H1 (cell line): ENCODE measurements at regions not wholly inside any gene's neighbourhood (a gene's known extent, or its start where the extent isn't known, plus 50 kb on each side); places are given as distances from the start of the nearest gene placed in this dataset.

Experiments
- CTCF ChIP-seq, 3 experiments: IDR thresholded peaks; 1 replicate in 2 of 3; 2 replicates in 1 of 3; pipeline versions ENCODE4 v1.5.1 to v1.6.1; 2011; ENCODE audit warnings: low read length in 3 of 3, mild to moderate bottlenecking in 3 of 3, inconsistent platforms in 2 of 3, low read depth in 1 of 3, moderate library complexity in 1 of 3; ENCODE audit not compliant: insufficient read depth in 1 of 3; ENCODE audit errors: control extremely low read depth in 1 of 3

GRCh38 chr2:83017366-83018090 lies 1441.6 kb downstream of the SUCLG1 start (continued):
- TF ChIP-seq CTCF (IDR thresholded peaks at IDR 0.05; ENCODE audit: control extremely low read depth in 1 of 3, insufficient read depth in 1 of 3, low read depth in 1 of 3, low read length in 3 of 3) = no peak
